ENCODE measurements at regions not wholly inside any gene's neighbourhood (a gene's known extent, or its start where the extent isn't known, plus 50 kb on each side); places are given as distances from the start of the nearest gene placed in this dataset.

- DNase-seq: no peak
These were observed 274.2 kb upstream of the TCERG1L start for GRCh38 chr10:131585761-131586160.

- no peak for DNase-seq
These were observed 275.4 kb upstream of the TCERG1L start for GRCh38 chr10:131586958-131587357.

- DNase-seq: no peak
These were observed 276.6 kb upstream of the TCERG1L start for GRCh38 chr10:131587976-131588680.

- DNase-seq: no peak
These were observed 277.2 kb upstream of the TCERG1L start for GRCh38 chr10:131588704-131589220.

- DNase-seq: no peak
These were observed 279.0 kb upstream of the TCERG1L start for GRCh38 chr10:131590567-131590966.

GRCh38 chr10:131591936-131592335 is 280.4 kb upstream of the TCERG1L start:
- DNase-seq: no peak

GRCh38 chr10:131609176-131609575 is 291.6 kb upstream of the PPP2R2D start:
- no peak for DNase-seq

GRCh38 chr10:131615150-131615549 is 285.7 kb upstream of the PPP2R2D start:
- no peak for DNase-seq

GRCh38 chr10:131616040-131616439 is 284.8 kb upstream of the PPP2R2D start:
- DNase-seq: no peak

- no peak for DNase-seq
These were observed 283.5 kb upstream of the PPP2R2D start for GRCh38 chr10:131617113-131617858.

GRCh38 chr10:131618587-131619267 is 282.1 kb upstream of the PPP2R2D start:
- DNase-seq: no peak

GRCh38 chr10:131620314-131620713 is 280.5 kb upstream of the PPP2R2D start:
- DNase-seq: no peak

GRCh38 chr10:131620904-131621303 is 279.9 kb upstream of the PPP2R2D start:
- no peak for DNase-seq

- no peak for DNase-seq
These were observed 278.8 kb upstream of the PPP2R2D start for GRCh38 chr10:131621784-131622624.

- DNase-seq: no peak
These were observed 275.8 kb upstream of the PPP2R2D start for GRCh38 chr10:131625041-131625440.

- no peak for DNase-seq
These were observed 274.5 kb upstream of the PPP2R2D start for GRCh38 chr10:131626274-131626673.

- DNase-seq: no peak
These were observed 271.6 kb upstream of the PPP2R2D start for GRCh38 chr10:131629026-131629770.

GRCh38 chr10:131630772-131631258 is 270.0 kb upstream of the PPP2R2D start:
- DNase-seq: no peak

GRCh38 chr10:131631619-131632018 is 269.2 kb upstream of the PPP2R2D start:
- DNase-seq: no peak

GRCh38 chr10:131635564-131636015 is 265.2 kb upstream of the PPP2R2D start:
- DNase-seq: no peak

GRCh38 chr10:131636116-131636515 is 264.7 kb upstream of the PPP2R2D start:
- DNase-seq: no peak

Measured in 8988T (cell line).